DMS 273 treated with DMSO at 0.1 percent for 48 hours (cell line): ENCODE measurements at regions not wholly inside any gene's neighbourhood (a gene's known extent, or its start where the extent isn't known, plus 50 kb on each side); places are given as distances from the start of the nearest gene placed in this dataset.
A peak's percentile ranks its signal among the peaks of the same experiment; 100 is the strongest.
"Not testable (repeated sequence)": the region's sequence is repeated elsewhere in the genome, so short reads cannot be mapped to it uniquely, and the experiment has no call there.

Source experiments
- DNase-seq: peaks from one replicate; lab custom pipeline; 2025; lab: John Stamatoyannopoulos, UW

DNA sequence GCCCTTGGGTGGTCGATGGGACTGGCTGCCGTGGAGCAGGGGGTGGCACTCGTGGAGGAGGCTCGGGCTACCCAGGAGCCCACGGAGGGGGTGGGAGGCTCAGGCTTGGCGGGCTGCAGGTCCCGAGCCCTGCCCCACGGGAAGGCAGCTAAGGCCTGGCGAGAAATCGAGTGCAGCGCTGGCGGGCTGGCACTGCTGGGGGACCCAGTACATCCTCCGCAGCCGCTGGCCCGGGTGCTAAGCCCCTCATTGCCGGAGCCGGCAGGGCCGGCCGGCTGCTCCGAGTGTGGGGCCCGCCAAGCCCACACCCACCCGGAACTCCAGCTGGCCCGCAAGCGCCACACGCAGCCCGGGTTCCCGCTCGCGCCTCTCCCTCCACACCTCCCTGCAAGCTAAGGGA, 435.6 kb downstream of the RWDD3 start:
- not testable (repeated sequence) for DNase-seq

DNA sequence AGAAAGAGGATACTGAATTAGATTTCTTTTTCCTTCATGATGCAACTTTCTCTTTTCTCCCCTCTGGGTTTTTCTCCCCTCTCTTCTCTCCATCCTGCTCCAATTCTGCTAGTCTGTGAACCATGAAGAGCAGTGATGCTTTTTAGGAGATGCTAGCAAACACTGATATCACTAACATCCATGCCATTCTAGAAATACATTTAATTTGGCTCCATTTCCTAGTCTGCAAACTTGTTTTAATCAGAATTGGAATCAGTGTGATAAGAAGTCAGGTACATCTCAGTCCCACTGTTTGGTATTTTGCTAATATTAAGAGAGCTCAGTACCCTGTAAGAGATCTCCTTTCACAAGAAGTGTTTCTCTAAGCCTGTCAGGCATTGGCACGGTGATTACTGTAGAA, 437.1 kb downstream of the RWDD3 start:
- DNase-seq: no peak

DNA sequence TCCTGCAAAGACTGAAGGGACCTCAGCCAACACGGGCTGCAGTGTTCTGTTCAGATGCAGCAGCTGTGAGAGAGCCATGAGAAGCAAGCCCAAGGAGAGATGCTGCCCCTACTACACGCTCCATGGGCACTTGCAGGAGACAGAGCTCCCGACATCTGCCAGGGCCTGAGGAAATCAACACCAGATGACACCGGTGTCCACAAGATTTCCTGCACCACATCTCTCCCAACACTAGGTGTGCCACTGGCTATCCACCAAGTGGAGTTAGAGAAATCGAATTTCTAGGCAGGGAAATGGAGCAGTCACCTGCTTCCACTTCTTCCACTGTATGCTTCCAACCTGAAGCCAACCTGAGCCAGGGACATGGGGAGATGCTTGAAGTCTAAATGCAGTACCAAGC, 445.3 kb downstream of the RWDD3 start:
- DNase-seq: no peak

DNA sequence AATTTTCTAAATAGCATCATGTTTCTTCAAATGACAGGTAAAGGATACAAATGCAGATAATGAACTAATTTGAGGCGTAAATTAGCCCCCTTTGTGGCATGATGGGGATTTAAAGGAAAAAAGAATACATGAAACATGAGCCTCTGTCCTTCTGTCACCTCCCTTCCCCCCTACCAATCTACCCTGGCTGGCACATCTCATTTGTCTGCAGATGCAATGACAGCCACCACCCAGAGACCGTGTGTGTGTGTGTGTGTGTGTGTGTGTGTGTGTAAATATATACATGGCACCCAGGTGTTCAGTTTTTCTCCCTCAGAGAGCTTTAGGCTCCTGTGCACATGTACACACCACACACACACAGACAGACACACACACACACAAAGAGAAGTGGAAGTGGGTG, 451.1 kb downstream of the RWDD3 start:
- DNase-seq: no peak

DNA sequence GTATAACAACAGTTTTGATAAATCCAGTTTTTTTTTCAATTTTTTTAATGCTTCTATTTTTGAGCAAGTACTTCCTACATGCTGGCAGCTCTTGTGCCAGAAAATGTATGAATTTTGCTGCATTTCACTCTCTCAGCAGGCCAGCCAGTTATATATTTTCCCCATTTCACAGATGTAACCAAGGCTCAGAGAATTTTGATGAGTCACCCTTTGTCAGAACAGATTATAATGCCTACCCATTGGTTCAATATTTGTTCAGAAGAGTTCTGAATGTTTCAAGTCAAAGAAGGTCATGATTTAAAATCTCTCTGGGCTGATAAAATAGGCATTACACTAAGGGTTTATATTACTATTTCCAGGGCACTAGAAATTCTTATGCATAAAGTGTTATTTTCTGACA, 452.2 kb downstream of the RWDD3 start:
- DNase-seq: no peak

DNA sequence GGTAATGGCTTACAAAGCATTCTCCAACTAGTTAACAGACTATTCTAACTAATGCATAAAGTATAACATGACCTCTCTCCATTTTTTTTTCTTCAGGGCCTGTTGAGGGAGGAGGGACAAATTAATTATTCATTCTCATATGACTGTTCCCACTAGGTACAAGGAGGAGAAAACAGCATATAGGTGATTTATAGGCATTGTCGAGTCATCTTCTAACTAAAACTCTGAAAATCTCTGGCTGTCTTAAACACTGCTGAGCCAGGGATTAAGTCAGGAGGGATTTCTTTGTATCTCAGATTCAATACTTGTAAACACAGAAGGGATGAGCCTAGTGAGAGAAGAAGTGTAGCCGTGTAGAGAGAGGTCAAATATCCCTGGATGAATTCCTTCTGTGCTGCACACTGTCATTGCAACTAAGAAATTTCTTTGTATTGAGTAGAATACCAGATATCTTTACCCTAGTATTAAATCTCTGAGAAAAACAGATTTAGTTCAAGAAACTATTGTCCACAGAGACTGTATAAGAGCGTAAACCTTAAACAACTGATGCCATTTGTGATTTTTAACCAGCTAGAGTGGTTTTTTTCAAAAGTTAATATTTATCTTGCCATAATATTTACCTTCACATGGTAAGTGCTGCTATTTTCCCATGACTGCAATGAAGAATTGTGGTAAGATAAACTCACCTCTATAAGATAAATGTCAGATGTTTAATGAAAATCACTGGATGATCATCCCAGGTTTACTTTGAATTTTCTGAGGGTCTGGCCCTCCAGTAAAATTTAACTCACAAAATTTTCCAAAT, 465.3 kb downstream of the RWDD3 start:
- no peak for DNase-seq

DNA sequence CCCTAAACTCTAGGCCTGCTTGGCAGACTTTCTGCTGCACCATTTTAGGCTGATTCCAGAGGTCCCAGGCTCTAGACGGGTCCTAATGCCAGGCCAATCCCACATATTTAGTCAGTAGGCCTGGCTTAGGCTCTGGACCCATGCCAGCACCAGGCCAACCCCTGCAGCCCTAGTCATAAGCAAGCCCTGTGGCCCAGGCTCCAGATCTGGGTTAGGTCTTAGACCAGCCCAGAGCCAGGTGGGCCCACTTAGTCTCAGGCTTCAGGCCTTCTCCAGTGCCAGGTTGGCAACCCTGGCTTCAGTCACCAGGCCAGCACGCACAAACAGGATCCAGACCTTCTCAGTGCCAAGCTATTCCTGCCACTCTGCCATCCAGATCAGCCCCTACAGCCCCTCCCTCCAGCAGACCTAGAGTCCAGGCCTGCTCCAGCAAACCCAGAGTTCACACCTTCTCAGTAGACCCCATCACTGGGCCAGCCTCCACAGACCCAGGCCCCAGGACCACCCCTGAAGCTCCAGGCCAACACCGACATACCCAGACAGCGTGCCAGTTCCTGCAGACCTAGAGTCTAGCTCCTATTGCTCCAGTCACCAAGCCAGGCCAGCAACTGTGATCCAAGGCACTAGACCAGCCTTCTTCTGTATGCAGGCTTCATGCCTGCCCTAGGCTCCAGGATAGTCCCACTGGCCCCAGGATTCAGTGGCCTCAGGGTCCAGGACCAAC, 467.6 kb downstream of the RWDD3 start:
- DNase-seq: no peak

DNA sequence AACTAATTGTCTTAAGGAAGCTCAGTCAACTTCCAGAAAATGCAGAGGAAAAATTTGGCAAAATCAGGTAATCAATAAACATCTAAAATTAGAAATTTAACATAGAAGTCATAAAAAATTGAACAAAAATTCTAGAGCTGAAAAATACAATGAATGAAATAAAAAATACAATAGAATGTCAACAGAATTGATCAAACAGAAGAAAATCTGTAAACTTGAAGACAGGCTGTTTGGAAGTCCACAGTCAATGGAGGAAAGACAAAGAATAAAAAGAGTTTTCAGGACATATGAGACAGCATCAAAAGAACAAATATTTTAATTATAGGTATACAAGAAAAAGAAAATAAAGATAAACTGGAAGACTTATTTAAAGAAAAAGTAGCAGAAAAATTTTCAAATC, 469.0 kb downstream of the RWDD3 start:
- no peak for DNase-seq

DNA sequence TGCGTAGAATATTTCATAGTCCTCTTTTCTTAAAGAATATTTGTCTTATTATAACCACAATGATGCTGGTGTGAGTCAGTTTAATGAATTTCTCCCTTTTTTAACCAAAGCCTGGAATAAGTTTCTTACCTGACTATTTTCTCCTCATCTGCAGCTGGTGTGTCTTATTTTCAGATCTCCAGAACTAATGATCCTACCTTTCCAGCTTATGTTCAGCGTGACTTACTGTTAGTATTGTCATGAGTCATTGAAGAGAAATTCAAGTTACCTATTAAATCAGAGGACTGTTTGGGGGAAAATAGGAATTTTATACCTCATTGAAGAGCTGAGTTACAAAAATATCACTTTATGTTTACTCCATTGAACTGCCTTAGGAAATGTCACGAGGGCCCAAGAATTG, 482.1 kb downstream of the RWDD3 start:
- no peak for DNase-seq

DNA sequence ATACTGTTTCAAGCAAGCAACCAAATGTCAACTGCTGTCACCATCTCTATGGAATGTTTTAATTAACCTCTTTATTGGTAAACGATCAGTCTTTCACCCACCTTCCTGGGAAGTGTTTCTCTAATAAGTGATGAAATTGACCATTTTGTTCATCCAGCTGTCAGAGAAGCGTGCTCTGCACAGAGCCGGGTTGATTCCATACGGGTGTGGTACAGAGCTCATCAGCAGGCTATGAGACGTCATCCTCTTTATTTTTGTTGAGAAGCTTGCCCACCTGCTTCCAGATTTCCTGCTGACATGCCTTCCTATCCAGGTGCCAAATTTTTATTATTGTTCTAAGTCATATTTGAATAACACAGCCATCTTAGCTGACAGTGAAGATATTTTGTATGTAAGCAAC, 482.5 kb downstream of the RWDD3 start:
- no peak for DNase-seq

DNA sequence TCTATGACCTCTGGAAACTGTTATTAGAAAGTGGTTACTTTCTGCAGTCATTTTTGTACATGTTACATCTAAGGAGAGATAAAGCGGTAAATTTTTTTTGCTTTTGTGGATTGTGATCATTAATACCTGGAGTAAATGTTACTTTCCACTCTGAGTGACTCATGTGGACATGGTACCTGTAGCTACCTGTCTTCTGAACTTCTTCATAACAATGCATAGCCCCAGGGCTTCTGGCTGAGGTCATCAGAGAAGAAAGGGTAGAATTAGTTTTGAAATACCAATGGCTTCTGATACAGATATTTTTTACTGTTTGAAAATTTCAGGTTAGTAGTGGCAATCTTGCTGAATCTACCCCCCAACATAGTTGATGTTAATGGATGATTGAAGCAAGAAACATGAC, 489.3 kb downstream of the RWDD3 start:
- DNase-seq: no peak

DNA sequence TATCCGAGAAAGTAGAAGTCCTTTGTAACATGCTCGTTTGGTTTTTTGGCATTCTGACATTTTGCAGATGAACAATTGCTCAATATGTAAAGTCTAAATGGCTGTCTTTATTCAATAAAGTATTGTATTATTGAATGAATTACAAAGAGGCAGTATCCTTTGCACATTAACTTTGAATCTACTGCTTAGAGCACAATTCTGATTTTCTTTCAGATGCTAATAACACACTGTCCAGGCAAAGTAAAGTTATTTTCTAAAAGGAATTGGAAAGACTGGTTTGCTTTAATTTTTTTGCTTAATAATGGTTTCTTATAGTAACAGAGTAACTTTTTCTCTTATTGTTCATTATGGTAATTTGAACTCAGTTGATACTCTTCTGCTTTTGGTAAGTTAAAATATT, 494.8 kb downstream of the RWDD3 start:
- DNase-seq: no peak

DNA sequence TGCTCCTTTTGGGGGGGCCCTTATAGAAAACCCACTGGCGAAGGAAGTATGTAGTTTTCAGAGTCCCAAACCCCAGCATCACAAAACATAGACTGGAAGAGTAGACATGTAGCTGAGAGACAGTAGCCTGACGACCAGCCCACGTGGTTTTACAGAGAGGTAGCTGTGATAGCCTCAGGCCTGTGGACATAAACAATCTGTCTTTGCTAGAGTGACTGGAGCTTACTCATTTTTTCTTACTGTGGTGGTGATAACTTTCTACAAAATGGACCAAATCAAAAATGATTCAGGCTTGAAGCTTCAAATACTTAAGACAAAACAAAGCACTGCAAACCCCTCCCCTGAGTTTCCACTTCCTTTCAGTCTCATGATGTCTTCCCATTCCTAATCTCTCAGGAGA, 497.0 kb downstream of the RWDD3 start:
- DNase-seq: no peak

DNA sequence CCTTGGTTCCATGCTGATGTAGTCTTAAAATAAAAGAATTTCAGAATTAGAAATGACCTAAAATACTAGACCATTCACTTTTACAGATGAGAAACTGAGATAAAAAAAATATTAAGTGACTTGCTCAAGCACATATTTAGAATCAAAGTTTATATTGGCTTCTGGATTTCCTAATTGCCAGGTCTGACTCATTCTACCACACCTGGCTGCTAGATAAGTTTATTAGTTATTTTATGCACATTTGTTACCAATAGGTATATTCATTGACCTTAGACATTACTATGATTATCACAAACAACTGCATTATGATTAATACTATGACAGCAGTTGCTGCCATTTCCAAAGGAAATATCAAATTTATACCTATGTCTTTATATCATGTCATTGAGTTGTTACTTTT, 497.5 kb downstream of the RWDD3 start:
- DNase-seq: no peak

DNA sequence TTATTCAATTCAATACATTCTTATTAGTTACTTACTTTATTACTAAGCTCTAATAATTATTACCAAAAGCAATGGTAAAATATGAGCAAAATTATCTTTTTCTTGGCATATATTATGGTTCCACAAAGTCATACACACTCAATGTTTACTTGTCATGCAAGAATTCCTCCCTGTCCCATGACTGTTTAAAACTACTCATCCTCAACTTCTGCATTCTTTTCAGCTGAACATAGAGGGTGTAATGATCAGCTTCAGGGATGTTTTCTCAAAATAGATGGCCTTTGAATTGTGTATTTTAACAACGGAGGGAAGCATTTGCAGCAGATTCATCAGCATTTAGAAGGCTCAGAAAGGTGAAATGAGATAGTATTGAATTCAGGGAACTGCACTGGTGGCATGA, 499.0 kb downstream of the RWDD3 start:
- no peak for DNase-seq

DNA sequence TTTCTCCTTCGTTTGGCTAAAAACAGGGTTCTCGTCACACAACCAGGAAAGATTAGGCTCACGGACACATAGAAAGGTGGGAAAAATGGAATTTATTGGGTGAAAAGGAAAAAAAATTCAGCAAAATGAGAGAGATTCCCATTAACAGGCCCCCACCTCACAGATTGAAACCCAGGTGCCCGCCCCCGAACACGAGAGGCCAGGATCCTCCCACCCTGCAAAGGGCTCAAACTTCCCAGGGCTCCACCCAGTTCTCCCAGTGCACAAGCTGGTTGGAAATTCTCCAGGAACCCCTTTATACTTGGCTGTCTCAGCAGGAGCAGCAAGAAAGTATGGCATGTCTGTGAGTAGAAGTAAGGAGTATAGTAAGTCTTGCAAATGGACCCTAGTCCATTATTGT, 499.7 kb downstream of the RWDD3 start:
- no peak for DNase-seq

DNA sequence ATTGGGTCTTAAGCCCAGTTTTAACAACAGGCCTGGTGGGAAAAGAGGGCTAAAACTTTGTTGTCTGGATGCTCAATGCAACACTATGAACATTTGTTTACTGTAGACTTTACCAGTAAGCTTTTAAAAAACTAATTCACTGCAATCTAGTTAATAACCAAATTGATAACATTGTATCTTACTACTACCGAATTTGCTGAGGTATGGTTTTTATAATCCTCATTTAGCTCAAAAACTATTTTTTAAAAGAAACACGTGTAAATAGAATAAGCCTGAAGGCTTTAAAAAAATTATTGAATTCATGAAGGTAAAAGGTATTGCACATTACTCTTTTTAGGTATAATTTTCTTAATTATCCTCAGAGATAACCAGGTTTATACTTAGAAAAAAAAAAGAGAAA, 500.6 kb downstream of the RWDD3 start:
- DNase-seq: no peak

DNA sequence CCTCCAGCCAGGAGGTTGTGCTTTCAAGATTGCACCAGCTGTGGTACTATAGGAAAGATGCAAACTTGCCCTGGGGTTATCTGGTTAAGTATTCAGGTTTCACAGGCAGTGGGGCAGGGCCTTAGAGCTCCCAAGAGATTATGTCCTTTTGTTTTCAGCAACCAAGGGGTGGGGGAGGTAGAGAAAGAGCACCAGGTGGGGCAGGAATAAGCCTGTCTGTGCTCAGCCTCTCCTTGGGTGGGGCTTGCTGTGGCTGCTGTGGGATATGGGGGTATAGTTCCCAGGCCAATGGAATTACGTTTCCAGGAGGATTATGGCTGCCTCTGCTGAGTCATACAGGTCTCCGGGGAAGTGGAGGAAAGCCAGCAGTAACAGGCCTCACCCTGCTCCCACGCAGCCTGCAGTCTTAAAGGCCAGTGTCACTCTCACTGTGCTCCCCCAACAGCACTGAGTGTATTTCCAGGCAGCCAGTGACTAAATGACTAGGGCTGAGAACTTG, 508.6 kb downstream of the RWDD3 start:
- peak; percentile 35 for DNase-seq

DNA sequence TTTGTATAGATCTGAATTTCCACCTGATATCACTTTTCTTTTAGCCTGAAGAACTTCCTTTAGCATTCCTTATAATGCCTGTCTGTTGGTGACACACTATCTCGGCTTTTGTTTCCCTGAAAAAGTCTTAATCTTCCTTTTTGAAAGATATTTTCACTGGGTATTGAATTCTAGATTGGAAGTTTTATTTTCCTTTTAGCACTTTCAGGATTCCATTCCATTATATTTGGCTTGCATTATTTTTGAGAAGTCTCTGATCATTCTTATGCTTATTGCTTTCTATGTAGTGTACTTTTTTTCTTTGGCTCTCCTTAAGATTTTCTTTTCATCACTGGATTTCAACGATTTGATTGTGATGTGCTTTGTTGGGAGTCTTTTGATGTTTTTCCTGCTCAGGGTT, 510.7 kb downstream of the RWDD3 start:
- no peak for DNase-seq

DNA sequence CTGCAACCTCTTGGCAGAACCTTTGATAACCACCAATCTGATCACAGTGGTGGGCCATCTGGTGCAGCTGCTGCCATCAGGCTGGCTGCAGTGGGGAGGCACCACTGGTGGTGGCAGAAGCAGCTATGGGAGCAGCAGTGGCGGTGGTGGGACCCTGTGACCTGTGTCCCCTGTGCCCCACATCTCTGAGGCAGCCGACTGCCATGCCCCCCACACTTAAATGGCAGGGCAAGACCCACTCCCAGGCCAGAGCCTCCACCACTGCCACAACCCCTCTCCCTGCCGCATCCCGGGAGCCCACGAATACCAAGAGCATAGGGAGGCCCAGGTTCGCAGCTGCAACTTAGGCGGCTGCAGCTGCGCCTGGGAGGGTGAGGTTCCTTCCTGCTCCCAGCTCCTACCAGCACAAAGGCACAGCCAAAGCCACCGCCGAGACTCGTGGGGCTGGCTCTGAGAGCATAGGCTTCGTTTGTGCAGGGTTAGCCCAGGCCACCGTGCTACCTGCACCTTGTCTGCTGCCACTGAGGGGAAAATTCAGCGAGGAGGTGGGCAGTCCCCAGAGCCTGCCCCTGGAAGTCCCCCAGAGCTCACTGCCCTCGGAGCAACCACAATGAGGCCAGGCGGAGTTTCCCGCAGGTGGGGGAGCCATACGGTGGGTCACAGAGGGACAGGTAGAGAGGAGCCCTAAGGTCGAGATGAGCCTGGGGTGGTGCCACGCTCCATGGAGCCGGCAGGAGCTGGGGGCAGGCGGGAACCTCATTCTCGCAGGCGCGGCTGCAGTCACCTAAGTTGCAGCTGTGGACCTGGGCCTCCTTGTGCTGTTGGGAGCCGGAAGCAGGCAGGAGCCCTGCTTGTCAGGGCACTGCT, 518.7 kb downstream of the RWDD3 start:
- DNase-seq: no peak

DNA sequence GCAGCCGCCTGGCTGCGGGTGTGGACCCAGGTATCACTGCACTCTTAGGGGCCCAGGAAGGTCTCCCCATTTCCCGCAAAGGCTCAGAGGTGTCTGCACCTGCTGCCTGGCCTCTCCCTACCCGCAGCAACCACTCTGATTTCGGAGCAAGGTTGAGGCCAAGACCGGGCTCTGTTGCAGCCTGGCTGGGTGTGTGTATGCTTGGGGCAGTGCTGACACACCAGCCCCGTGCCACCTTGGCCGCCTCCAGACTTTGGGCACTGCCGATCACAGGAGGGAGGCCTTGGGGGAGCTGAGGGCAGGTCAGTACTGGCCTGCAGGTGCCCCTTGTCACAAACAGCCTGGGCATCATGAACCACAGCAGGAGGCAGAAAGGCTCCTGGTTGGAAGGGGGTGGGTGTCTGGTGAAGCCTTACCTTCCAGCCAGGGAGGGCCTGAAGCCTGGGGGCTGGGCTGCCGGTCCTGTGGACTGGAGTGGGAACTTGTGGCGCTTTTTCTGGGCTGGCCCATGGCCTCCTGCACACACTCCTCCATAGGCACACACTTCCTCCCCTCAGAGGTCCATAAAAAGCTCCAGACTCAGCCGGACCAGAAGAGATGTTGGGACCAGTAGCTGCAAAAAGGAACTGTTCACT, 519.5 kb downstream of the RWDD3 start:
- DNase-seq: no peak

DNA sequence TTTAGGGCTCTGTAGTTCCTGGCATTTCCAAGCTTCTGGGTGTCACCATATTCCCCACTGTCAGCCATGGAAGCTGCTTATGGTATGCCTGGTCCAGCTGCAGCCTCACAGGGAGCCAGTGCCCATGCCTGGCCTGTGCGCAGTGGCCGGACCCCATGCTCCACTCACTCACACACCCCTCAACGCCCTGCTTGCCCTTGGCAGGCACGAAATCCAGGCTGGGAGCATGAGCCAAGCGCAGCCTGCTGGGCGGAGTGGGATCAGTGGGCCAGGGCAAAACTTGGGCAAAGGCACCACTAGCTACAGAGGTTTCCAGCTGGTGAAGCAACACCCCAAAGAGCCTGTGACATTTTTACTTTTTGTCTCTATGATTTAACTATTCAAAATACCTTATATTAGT, 520.4 kb downstream of the RWDD3 start:
- DNase-seq: no peak
